Fibroblast of mammary gland (primary cell): ENCODE measurements at regions not wholly inside any gene's neighbourhood (a gene's known extent, or its start where the extent isn't known, plus 50 kb on each side); places are given as distances from the start of the nearest gene placed in this dataset.
"Not testable (repeated sequence)": the region's sequence is repeated elsewhere in the genome, so short reads cannot be mapped to it uniquely, and the experiment has no call there.

ENCODE experiments used
- DNase-seq: peaks from one replicate; pipeline ENCODE4 v3.0.0-alpha.2; 2010; ENCODE audit warnings: low read depth
- H3K4me3 ChIP-seq: 2 replicates; pipeline ENCODE4 v1.5.1; 2011; ENCODE audit warnings: low read depth, mild to moderate bottlenecking, low read length, moderate library complexity; ENCODE audit not compliant: control insufficient read depth
- TF ChIP-seq, protein P1 (sequence below): conservative IDR thresholded peaks from 2 replicates; pipeline ENCODE4 v1.5.1; 2011; ENCODE audit warnings: low read depth, low read length, inconsistent platforms; ENCODE audit not compliant: control insufficient read depth, insufficient read depth

DNA sequence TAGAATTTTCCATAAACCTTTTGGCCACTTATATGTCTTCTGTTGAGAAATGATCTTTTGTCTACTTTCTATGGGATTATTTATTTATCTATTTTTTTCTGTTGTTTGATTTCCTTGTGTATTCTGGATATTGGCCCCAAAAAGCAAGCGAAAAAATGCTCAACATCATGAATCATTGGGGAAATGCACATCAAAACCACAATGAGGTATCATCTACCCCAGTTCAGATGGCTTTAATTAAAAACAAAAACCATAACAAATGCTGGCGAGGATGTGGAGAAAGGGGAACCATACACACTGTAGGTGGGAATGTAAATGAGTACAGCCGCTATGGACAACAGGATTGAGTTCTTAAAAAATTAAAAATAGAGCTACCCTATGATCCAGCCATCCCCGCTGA is 125.0 kb upstream of the LPCAT1 start:
- H3K4me3 ChIP-seq: no peak overlapping the region
- TF ChIP-seq, protein P1, sequence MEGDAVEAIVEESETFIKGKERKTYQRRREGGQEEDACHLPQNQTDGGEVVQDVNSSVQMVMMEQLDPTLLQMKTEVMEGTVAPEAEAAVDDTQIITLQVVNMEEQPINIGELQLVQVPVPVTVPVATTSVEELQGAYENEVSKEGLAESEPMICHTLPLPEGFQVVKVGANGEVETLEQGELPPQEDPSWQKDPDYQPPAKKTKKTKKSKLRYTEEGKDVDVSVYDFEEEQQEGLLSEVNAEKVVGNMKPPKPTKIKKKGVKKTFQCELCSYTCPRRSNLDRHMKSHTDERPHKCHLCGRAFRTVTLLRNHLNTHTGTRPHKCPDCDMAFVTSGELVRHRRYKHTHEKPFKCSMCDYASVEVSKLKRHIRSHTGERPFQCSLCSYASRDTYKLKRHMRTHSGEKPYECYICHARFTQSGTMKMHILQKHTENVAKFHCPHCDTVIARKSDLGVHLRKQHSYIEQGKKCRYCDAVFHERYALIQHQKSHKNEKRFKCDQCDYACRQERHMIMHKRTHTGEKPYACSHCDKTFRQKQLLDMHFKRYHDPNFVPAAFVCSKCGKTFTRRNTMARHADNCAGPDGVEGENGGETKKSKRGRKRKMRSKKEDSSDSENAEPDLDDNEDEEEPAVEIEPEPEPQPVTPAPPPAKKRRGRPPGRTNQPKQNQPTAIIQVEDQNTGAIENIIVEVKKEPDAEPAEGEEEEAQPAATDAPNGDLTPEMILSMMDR: no peak
- DNase-seq: peak; percentile 94

DNA sequence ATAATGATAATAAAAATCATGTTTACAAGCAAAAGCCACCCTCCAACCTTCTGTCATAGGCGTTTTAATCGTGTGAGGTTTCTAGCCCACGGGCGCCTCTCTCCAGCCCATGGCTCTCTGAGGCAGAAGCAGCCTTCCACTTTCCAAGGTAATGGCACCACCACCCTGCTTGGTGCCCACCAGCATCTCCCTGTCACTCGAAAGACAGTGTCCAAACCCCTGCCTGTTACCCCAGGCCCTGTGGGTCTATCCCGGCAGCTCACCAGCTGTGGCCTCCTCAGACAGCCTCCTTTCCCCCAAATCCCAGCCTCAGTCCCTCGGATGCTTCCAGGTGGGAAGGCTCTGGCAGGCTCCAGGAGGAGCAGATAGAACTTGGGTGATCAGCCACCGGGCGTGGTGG is 123.8 kb upstream of the LPCAT1 start:
- DNase-seq: no peak
- TF ChIP-seq, protein P1: no peak
- H3K4me3 ChIP-seq: no peak overlapping the region

DNA sequence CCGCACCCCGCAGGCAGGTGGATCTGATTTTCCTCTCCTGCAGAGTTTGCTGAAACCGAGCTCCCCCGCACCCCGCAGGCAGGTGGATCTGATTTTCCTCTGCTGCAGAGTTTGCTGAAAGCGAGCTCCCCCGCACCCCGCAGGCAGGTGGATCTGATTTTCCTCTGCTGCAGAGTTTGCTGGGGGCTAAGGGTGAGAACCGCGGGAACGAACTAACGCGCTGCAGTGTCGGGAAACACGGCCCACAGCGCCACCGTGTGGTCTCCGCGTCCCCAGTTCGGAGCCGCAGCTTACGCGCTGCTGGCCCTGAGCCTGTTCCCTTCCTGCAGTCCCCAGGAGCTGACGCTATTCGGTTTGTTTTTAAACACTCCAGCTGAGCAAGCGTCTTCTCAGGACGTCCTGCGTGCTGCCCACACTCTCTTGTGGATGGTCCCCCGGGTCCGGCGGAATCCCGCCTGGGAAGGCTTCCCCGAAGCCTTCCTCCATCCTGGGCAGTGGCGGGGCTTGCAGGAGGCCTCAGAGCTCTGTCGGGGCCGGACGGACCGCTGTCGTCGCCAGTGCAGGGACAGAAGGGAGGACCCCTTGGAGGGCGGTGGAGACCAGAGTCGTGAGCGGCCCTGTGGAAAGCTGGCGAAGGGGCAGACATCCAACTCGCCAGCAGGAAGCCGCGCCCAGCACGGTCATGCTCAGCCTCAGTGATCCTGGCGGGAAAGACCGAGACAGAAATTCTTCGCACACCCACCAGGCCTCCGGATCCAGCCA is 121.2 kb upstream of the LPCAT1 start:
- H3K4me3 ChIP-seq: peak overlapping the region; percentile 7
- TF ChIP-seq, protein P1: peak; percentile 75
- DNase-seq: peak; percentile 91

DNA sequence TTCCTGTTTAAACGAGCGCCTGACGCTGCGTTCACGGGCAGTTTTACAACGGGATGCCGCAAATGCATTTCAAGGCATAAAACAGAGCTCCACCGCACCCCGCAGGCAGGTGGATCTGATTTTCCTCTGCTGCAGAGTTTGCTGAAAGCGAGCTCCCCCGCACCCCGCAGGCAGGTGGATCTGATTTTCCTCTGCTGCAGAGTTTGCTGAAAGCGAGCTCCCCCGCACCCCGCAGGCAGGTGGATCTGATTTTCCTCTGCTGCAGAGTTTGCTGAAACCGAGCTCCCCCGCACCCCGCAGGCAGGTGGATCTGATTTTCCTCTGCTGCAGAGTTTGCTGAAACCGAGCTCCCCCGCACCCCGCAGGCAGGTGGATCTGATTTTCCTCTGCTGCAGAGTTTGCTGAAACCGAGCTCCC is 120.6 kb upstream of the LPCAT1 start:
- H3K4me3 ChIP-seq, DNase-seq: not testable (repeated sequence)

DNA sequence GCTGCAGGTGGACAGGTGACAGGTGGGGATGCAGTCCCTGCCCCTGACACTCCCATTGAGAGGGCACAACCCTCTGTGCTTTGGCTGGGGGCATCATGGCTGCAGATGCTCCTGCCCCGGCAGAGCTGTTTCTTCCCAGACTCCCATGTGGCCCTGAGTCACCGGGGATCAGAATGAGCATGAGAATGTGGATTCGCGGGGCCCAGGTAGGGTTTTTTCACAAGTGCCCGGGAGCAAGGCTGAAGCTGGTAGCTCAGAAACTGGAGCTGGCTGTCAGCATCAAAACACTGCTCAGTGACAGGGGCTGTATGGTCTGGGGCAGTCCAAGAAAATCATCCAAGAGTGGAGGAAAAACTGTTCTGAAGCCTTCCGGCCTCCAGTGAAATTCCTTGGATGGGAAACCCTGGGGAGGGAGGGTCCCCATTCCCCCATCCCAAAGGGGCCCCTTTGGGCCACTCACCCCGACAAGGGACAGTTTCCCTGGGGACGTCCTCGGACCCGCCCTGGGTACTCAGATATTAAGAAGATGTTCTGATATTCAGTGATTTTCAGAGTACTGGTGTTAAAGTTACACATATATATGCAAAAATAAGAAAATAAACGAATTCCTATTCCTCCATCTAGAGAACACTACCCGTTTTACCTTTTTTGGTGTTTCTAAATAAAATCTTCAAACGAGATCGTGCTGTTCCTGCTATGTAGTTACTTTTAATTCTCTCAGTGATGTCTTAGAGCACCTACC is 120.1 kb upstream of the LPCAT1 start:
- TF ChIP-seq, protein P1: no peak
- no peak overlapping the region for H3K4me3 ChIP-seq
- DNase-seq: peak; percentile 26

DNA sequence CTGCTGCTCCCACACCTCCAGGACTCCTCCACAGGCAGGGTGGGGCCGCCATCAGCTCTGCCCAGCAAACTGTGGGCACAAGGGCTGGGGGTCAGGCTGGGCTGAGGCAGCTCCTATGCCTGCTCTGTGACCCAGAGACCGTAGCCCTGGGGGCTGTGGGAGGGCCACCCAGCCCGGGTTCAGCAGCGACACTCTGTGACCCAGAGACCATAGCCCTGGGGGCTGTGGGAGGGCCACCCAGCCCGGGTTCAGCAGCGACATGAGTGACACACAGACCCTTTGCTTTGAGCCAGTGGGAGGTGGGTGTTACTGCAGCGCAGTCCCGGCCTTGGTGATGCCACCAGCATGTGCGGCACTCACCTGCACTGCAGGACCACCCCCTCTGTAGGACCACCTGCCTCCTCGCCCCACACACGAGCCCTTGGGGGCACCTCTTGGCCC is 118.9 kb upstream of the LPCAT1 start:
- TF ChIP-seq, protein P1: no peak
- no peak overlapping the region for H3K4me3 ChIP-seq
- no peak for DNase-seq

DNA sequence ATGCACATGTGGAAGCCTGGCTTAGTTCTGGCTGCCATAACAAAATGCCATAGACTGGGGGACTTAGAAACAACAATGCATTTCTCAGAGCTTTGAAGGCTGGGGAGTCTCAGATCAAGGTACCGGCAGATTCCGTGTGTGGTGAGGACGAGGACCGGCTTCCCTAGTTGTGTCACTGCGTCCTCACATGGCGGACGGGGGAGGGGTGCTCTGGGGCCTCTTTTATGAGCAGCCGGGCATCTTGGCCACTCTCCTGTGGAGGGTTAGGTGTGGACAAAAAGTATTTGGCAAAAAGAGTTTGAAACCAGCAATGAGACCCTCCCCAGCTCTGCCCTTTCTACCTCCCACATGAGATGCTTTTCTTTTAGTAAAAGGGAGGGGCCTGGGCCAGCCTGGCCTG is 118.5 kb upstream of the LPCAT1 start:
- TF ChIP-seq, protein P1: no peak
- no peak overlapping the region for H3K4me3 ChIP-seq
- no peak for DNase-seq
